OCI-LY3 (cell line): ENCODE measurements at regions not wholly inside any gene's neighbourhood (a gene's known extent, or its start where the extent isn't known, plus 50 kb on each side); places are given as distances from the start of the nearest gene placed in this dataset.

Source experiments
- EZH2phosphoT487 ChIP-seq: fragments of 200-600 bp; shearing (Covaris generic); IDR thresholded peaks from 2 replicates; pipeline ENCODE4 v1.6.1; 2018; ENCODE audit warnings: antibody characterized with exemption, mixed run types, low read depth
- TF ChIP-seq, protein P1 (sequence below): fragments of 200-600, 300-600 bp; sonication (generic); IDR thresholded peaks from 2 replicates; pipeline ENCODE4 v1.5.1; 2014; ENCODE audit warnings: antibody characterized with exemption, low read length, low read depth

DNA sequence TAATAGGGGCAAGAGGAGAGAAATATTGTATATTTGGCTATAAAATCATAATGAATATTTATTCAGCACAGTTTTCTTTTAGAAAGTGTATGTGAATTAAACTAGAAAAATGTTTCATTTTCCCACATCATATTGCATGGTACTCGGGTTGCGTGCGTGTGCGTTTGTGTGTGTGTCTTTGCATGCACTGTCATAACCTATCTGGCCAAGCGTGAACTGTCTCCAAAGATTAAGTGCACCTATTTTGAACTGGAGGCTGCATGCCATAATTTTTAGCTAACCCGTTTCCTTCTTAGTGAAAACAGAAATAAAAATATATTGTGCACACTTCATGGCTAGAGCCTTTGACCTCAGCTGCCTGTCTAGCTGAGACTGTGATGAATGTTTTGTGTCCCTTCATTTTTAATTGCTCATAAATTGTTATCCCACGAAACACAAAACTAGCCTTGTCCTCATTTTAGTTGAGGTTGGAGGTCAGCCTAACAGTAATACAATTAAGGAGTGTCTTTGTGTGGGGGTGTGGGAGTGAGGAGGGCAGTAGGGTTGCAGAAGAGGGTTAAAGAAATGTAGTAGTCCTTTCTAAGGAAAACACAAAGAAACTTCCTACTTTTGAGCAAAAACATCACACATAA lies 336.1 kb upstream of the POU3F2 start:
- TF ChIP-seq, protein P1, sequence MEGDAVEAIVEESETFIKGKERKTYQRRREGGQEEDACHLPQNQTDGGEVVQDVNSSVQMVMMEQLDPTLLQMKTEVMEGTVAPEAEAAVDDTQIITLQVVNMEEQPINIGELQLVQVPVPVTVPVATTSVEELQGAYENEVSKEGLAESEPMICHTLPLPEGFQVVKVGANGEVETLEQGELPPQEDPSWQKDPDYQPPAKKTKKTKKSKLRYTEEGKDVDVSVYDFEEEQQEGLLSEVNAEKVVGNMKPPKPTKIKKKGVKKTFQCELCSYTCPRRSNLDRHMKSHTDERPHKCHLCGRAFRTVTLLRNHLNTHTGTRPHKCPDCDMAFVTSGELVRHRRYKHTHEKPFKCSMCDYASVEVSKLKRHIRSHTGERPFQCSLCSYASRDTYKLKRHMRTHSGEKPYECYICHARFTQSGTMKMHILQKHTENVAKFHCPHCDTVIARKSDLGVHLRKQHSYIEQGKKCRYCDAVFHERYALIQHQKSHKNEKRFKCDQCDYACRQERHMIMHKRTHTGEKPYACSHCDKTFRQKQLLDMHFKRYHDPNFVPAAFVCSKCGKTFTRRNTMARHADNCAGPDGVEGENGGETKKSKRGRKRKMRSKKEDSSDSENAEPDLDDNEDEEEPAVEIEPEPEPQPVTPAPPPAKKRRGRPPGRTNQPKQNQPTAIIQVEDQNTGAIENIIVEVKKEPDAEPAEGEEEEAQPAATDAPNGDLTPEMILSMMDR = no peak
- no peak for TF ChIP-seq EZH2phosphoT487
